MM.1S (cell line): ENCODE measurements at regions not wholly inside any gene's neighbourhood (a gene's known extent, or its start where the extent isn't known, plus 50 kb on each side); places are given as distances from the start of the nearest gene placed in this dataset.

Experiments
- CTCF ChIP-seq: fragments of 300-600 bp; sonication (generic); IDR thresholded peaks from 2 replicates; pipeline ENCODE4 v1.5.1; 2016; ENCODE audit warnings: antibody characterized with exemption, low read length, mixed read lengths
- EZH2phosphoT487 ChIP-seq: fragments of 300-600 bp; sonication (generic); IDR thresholded peaks from 2 replicates; pipeline ENCODE4 v1.6.1; 2018; ENCODE audit warnings: antibody characterized with exemption, low read length

- TF ChIP-seq CTCF (no peak), EZH2phosphoT487 (no peak)
Measured at GRCh38 chr20:53676519-53676822, 82.8 kb upstream of the ZNF217 start.
